ENCODE measurements at regions not wholly inside any gene's neighbourhood (a gene's known extent, or its start where the extent isn't known, plus 50 kb on each side); places are given as distances from the start of the nearest gene placed in this dataset.

DNA sequence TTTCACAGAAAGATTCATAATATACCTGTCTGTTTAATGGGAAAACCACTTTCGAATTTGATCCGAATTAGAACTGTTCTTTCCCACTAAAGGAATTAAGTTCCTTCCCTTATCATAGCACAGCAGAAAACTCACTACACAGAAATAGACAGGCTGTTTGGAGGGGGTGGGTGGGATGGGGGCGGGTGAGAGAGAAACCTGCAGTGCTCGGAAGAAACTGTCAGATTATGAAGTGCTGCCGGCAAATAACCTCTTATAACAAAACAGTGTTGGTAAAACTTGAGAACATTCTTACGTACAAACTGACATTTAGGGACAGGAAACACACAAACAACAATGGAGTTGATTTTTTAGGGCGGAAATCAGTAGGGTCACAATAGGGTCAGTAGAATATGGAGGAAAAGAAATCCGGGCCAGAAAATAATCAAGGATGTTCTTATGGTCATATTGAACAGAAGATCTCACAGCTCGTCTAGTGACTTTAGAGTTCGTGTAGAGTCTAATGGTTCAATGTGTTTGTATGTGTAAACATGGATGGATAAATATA, 756.0 kb upstream of the LRATD1 start:
- H3K36me3 ChIP-seq (ENCODE audit: control insufficient read depth, insufficient read depth, low read length) = no peaks in the 10 kb centered on the region
- no peaks in the 10 kb centered on the region for H3K27me3 ChIP-seq (ENCODE audit: control insufficient read depth, insufficient read depth, low read length)
- TF ChIP-seq, protein P1, sequence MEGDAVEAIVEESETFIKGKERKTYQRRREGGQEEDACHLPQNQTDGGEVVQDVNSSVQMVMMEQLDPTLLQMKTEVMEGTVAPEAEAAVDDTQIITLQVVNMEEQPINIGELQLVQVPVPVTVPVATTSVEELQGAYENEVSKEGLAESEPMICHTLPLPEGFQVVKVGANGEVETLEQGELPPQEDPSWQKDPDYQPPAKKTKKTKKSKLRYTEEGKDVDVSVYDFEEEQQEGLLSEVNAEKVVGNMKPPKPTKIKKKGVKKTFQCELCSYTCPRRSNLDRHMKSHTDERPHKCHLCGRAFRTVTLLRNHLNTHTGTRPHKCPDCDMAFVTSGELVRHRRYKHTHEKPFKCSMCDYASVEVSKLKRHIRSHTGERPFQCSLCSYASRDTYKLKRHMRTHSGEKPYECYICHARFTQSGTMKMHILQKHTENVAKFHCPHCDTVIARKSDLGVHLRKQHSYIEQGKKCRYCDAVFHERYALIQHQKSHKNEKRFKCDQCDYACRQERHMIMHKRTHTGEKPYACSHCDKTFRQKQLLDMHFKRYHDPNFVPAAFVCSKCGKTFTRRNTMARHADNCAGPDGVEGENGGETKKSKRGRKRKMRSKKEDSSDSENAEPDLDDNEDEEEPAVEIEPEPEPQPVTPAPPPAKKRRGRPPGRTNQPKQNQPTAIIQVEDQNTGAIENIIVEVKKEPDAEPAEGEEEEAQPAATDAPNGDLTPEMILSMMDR (IDR thresholded peaks at IDR 0.05; ENCODE audit: insufficient read depth, low read length, poor library complexity, severe bottlenecking) = no peak
- H3K4me3 ChIP-seq (ENCODE audit: low read depth, low read length) = no peak overlapping the region
- DNase-seq (ENCODE audit: low read depth) = no peak

DNA sequence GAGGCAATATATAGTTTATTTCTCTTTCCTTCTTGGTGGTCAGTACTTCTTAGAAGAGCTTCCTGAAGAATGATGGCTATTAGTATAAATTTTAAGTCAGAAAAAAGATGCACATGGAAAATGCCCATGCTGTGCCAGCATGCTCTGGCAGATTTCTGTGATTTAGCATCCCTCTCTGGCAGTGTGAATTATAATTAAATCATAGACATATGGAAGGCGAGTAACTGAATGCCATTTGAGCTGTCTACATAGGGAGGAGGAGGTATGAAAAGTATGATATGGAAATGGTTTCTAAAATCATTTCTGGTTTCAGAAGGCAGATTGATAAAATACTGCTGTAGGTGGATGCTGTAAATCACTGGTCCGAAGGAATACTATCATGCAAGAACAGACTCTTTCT, 754.9 kb upstream of the LRATD1 start:
- DNase-seq (ENCODE audit: low read depth) = no peak
- Histone ChIP-seq H3K36me3 (ENCODE audit: control insufficient read depth, insufficient read depth, low read length) (no peaks in the 10 kb centered on the region), H3K27me3 (ENCODE audit: control insufficient read depth, insufficient read depth, low read length) (no peaks in the 10 kb centered on the region), H3K4me3 (ENCODE audit: low read depth, low read length) (no peak overlapping the region)
- TF ChIP-seq, protein P1 (IDR thresholded peaks at IDR 0.05; ENCODE audit: insufficient read depth, low read length, poor library complexity, severe bottlenecking) = no peak

DNA sequence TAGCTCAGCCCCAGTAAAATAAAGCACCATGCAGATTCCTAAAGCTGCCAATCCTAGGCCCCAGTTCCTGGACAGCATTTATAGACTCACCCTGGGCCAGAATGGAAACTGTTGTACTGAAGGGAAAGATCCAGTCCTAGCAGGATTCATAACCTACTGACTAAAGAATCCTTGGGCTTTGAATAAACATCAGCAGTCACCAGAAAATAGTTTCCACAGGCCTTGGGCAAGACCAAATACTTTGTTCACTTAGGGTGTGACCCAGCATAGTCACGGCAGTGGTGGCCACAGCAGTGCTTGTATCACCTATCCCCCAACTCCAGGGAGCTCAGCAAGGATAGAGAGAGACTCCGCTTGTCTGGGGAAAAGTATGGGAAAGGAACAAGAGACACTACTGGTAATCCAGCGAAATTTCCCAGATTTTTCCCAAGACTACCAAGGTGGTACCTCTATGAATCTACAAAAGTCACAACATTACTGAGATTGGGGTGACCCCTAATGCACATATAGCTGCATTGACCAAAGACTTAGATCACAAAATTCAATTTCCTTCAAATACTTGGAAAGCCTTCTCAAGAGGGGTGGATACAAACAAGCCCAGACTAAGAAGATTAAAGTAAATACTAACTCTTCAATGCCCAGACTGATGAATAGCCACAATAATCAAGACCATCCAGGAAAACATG, 748.1 kb upstream of the LRATD1 start:
- TF ChIP-seq, protein P1 (IDR thresholded peaks at IDR 0.05; ENCODE audit: insufficient read depth, low read length, poor library complexity, severe bottlenecking) = no peak
- H3K36me3 ChIP-seq (ENCODE audit: control insufficient read depth, insufficient read depth, low read length) = no peaks in the 10 kb centered on the region
- DNase-seq (ENCODE audit: low read depth) = no peak
- no peak overlapping the region for H3K4me3 ChIP-seq (ENCODE audit: low read depth, low read length)
- no peaks in the 10 kb centered on the region for H3K27me3 ChIP-seq (ENCODE audit: control insufficient read depth, insufficient read depth, low read length)

DNA sequence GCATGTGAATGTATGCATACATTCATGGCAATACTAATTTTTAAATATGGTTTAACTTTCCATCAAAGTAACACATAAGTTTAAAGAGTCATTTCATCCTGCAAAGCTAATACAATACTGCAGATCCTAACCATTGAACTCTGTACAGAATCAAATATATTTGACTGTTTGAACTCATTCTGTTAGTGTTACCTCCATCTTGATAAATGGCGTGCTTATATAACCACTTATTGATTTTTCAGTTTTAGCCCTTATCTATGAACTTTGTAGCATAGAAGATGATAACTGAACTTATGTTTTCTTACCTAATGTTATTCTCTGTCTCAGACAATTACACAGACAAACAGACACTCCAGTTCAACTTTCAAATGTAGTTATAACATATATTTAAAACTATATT, 731.0 kb upstream of the LRATD1 start:
- Histone ChIP-seq H3K27me3 (ENCODE audit: control insufficient read depth, insufficient read depth, low read length) (no peaks in the 10 kb centered on the region), H3K4me3 (ENCODE audit: low read depth, low read length) (no peak overlapping the region), H3K36me3 (ENCODE audit: control insufficient read depth, insufficient read depth, low read length) (no peaks in the 10 kb centered on the region)
- TF ChIP-seq, protein P1 (IDR thresholded peaks at IDR 0.05; ENCODE audit: insufficient read depth, low read length, poor library complexity, severe bottlenecking) = no peak
- DNase-seq (ENCODE audit: low read depth) = no peak

DNA sequence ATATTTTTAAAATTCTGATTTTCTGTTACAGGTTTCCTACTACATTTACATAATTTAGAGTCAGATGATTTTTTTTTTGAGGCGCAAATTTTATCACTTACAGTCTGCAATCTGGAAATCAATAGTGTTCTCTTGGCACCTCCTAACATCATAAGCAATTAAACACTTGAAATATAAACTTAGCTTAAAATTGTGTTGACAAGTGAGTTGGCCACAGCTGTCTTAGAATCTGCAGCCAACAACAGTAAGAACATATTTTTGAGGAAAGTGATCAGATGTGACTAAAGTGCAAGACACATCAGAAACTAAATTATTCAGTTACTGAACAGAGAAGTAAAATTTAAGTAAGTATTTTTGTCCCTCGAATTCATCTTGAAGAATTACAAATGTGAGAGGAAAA, 726.7 kb upstream of the LRATD1 start:
- Histone ChIP-seq H3K27me3 (ENCODE audit: control insufficient read depth, insufficient read depth, low read length) (no peaks in the 10 kb centered on the region), H3K4me3 (ENCODE audit: low read depth, low read length) (no peak overlapping the region), H3K36me3 (ENCODE audit: control insufficient read depth, insufficient read depth, low read length) (no peaks in the 10 kb centered on the region)
- TF ChIP-seq, protein P1 (IDR thresholded peaks at IDR 0.05; ENCODE audit: insufficient read depth, low read length, poor library complexity, severe bottlenecking) = no peak
- no peak for DNase-seq (ENCODE audit: low read depth)

DNA sequence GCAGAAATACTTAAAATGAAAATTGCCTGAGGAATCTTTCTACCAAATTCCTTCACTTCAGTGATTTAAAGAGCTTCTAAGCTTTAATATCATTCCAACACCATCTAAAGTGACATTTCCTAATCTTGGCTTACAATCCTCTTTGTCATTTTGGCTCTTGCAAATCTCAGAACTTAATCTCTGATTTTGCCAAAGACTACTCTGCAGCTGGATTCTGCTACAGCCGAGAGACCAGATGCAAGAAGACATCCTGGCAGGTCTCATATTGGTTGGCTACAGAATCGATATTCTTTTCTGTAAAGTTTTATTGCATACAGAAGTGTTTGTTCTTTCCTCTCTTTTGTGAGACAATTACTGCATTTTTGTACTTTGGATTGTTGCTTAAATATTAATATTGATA, 716.5 kb upstream of the LRATD1 start:
- no peak for DNase-seq (ENCODE audit: low read depth)
- no peaks in the 10 kb centered on the region for H3K36me3 ChIP-seq (ENCODE audit: control insufficient read depth, insufficient read depth, low read length)
- TF ChIP-seq, protein P1 (IDR thresholded peaks at IDR 0.05; ENCODE audit: insufficient read depth, low read length, poor library complexity, severe bottlenecking) = no peak
- H3K27me3 ChIP-seq (ENCODE audit: control insufficient read depth, insufficient read depth, low read length) = no peaks in the 10 kb centered on the region
- H3K4me3 ChIP-seq (ENCODE audit: low read depth, low read length) = no peak overlapping the region

All from kidney epithelial cell (primary cell).